K562 (cell line): ENCODE measurements at regions not wholly inside any gene's neighbourhood (a gene's known extent, or its start where the extent isn't known, plus 50 kb on each side); places are given as distances from the start of the nearest gene placed in this dataset.

Experiments
- ATAC-seq: fragments of 200-7000 bp; cut with Tn5 transposase; 3 replicates; pipeline ENCODE4 v1.9.1; 2020; ENCODE audit warnings: moderate library complexity
- BruUV-seq: library from RNA; stranded (reverse); fragments of 400-500 nt; replicated peaks from 2 replicates; lab custom pipeline; 2021; lab: Mats Ljungman, UMichigan
- CTCF ChIA-PET: fragments of 300-600 bp; formaldehyde crosslinking; extraction: SDS; loops from one replicate; lab custom pipeline; 2021; ENCODE audit warnings: low intra/inter-chr PET ratio; lab: Yijun Ruan, JAX
- POLR2A ChIA-PET: fragments of 300-600, 350-650 bp; sonication (Branson Sonifier 250); formaldehyde crosslinking; extraction: SDS; loops from one replicate; lab custom pipeline; 2021; ENCODE audit warnings: antibody characterized with exemption, inconsistent platforms; lab: Yijun Ruan, JAX
- DNase-seq, 4 experiments: peaks; one replicate each; pipeline versions ENCODE4 v3.0.0 to v3.0.0-alpha.2; 2011 to 2018; ENCODE audit warnings: low spot score in 3 of 4, mixed read lengths in 3 of 4; ENCODE audit errors: extremely low read depth in 1 of 4
- FAIRE-seq: peaks from 2 replicates; lab custom pipeline; 2011; peaks lifted over from hg19 to GRCh38; lab: Jason Lieb, UNC
- H2AFZ ChIP-seq: 2 replicates; pipeline ENCODE4 v1.6.0; 2011; ENCODE audit warnings: low read depth, low read length, control low read depth, inconsistent platforms
- H3K27ac ChIP-seq: fragments of 200-600 bp; 3 replicates; pipeline ENCODE4 v1.8.0; 2011; ENCODE audit warnings: low read depth, mild to moderate bottlenecking, control low read depth, inconsistent platforms, low read length, moderate library complexity, mixed read lengths; ENCODE audit errors: extremely low read depth
- H3K27me3 ChIP-seq, 2 experiments: fragments of 300-600 bp in 1 of 2; 2 replicates in 1 of 2; 3 replicates in 1 of 2; pipeline versions ENCODE4 v1.6.0 to v1.8.0; 2011; ENCODE audit warnings: inconsistent platforms in 2 of 2, low read length in 2 of 2, mild to moderate bottlenecking in 1 of 2, mixed read lengths in 1 of 2, moderate library complexity in 1 of 2; ENCODE audit not compliant: control insufficient read depth in 2 of 2, insufficient read depth in 2 of 2
- H3K36me3 ChIP-seq: fragments of 300-600 bp; 3 replicates; pipeline ENCODE4 v1.8.0; 2011; ENCODE audit warnings: mild to moderate bottlenecking, low read length, inconsistent platforms; ENCODE audit not compliant: control insufficient read depth, insufficient read depth
- H3K4me1 ChIP-seq, 2 experiments: fragments of 200-600 bp in 1 of 2; replicated peaks in 1 of 2; 2 replicates in 1 of 2; 3 replicates in 1 of 2; pipeline versions ENCODE4 v1.5.1 to v1.8.0; 2011; ENCODE audit warnings: inconsistent platforms in 2 of 2, low read length in 2 of 2, mild to moderate bottlenecking in 1 of 2, mixed read lengths in 1 of 2, moderate library complexity in 1 of 2; ENCODE audit not compliant: control insufficient read depth in 2 of 2, insufficient read depth in 2 of 2
- H3K4me2 ChIP-seq: 2 replicates; pipeline ENCODE4 v1.6.1; 2011; ENCODE audit warnings: low read length, control low read depth, inconsistent platforms, mixed read lengths; ENCODE audit not compliant: insufficient read depth
- H3K4me3 ChIP-seq: fragments of 200-600 bp; sonication (generic), shearing (Covaris generic); 2 replicates; pipeline ENCODE4 v1.5.1; 2016; ENCODE audit warnings: control low read depth, inconsistent platforms
- H3K79me2 ChIP-seq: fragments of 200-600 bp; 3 replicates; pipeline ENCODE4 v1.8.0; 2011; ENCODE audit warnings: low read length, inconsistent platforms; ENCODE audit not compliant: control insufficient read depth, insufficient read depth
- H3K9ac ChIP-seq, 2 experiments: 2 replicates each; pipeline versions ENCODE4 v1.6.0 to v1.6.1; 2011; ENCODE audit warnings: low read depth in 2 of 2, low read length in 2 of 2, control low read depth in 1 of 2, inconsistent platforms in 1 of 2, mild to moderate bottlenecking in 1 of 2, mixed read lengths in 1 of 2; ENCODE audit not compliant: insufficient read depth in 1 of 2
- H3K9me1 ChIP-seq: one replicate; pipeline ENCODE4 v1.6.0; 2011; ENCODE audit warnings: inconsistent platforms, mild to moderate bottlenecking, low read length, moderate library complexity; ENCODE audit not compliant: control insufficient read depth, insufficient read depth
- H3K9me3 ChIP-seq: replicated peaks from 2 replicates; pipeline ENCODE4 v1.5.1; 2011; ENCODE audit warnings: low read depth, low read length, inconsistent platforms; ENCODE audit not compliant: control insufficient read depth, insufficient read depth
- H4K20me1 ChIP-seq: replicated peaks from 2 replicates; pipeline ENCODE4 v1.6.1; 2011; ENCODE audit warnings: low read length, inconsistent platforms, mixed read lengths; ENCODE audit not compliant: control insufficient read depth, insufficient read depth
- ARID1B ChIP-seq: fragments of 450-650 bp; IDR thresholded peaks from 2 replicates; pipeline ENCODE4 v1.6.1; 2016; ENCODE audit warnings: antibody characterized with exemption, mild to moderate bottlenecking, inconsistent platforms
- FIP1L1 ChIP-seq: fragments of 200-400 bp; formaldehyde crosslinking; IDR thresholded peaks from 2 replicates; pipeline ENCODE4 v1.6.1; 2018; ENCODE audit warnings: mild to moderate bottlenecking, low read depth, low read length; ENCODE audit not compliant: poor library complexity, severe bottlenecking
- FOXA1 ChIP-seq: fragments of 450-650 bp; IDR thresholded peaks from 2 replicates; pipeline ENCODE4 v1.6.1; 2016; ENCODE audit warnings: mild to moderate bottlenecking, borderline replicate concordance
- FOXJ2 ChIP-seq: fragments of 200-800 bp; sonication (Bioruptor generic); IDR thresholded peaks from 2 replicates; pipeline ENCODE4 v1.6.1; 2016; ENCODE audit warnings: missing genetic modification characterization, missing compliant biosample characterization
- FOXK2 ChIP-seq, 2 experiments: fragments of 450-650 bp; IDR thresholded peaks in 1 of 2; conservative IDR thresholded peaks in 1 of 2; 2 replicates each; pipeline ENCODE4 v1.6.1; 2016; ENCODE audit warnings: low read depth in 2 of 2, mild to moderate bottlenecking in 1 of 2
- PBX2 ChIP-seq, 2 experiments: IDR thresholded peaks in 1 of 2; conservative IDR thresholded peaks in 1 of 2; 2 replicates each; pipeline ENCODE4 v1.6.1; 2016; ENCODE audit warnings: low read depth in 2 of 2, mild to moderate bottlenecking in 1 of 2, missing compliant biosample characterization in 1 of 2, missing genetic modification characterization in 1 of 2, moderate library complexity in 1 of 2
- SAFB ChIP-seq: fragments of 200-400 bp; formaldehyde crosslinking; IDR thresholded peaks from 2 replicates; pipeline ENCODE4 v1.6.1; 2017; ENCODE audit warnings: low read depth, low read length, borderline replicate concordance
- TAL1 ChIP-seq: fragments of 450-650 bp; IDR thresholded peaks from 2 replicates; pipeline ENCODE4 v1.6.1; 2016; ENCODE audit warnings: mild to moderate bottlenecking
- TEAD4 ChIP-seq, 2 experiments: sonication (generic) in 1 of 2; formaldehyde crosslinking in 1 of 2; IDR thresholded peaks; 2 replicates each; pipeline versions ENCODE4 v1.6.1 to v1.8.0; 2012 to 2022; ENCODE audit warnings: borderline replicate concordance in 1 of 2, inconsistent platforms in 1 of 2, low read length in 1 of 2, mild to moderate bottlenecking in 1 of 2, missing genetic modification reagents in 1 of 2
- TRIM28 ChIP-seq: fragments of 450-650 bp; IDR thresholded peaks from 2 replicates; pipeline ENCODE4 v1.6.1; 2017
- XRCC4 ChIP-seq: IDR thresholded peaks from one replicate; pipeline ENCODE4 v1.6.1; 2011; ENCODE audit not compliant: insufficient read depth, insufficient read length; ENCODE audit errors: extremely low read depth
- ZNF395 ChIP-seq: fragments of 200-800 bp; sonication (Bioruptor generic); IDR thresholded peaks from 2 replicates; pipeline ENCODE4 v1.6.1; 2017; ENCODE audit warnings: missing genetic modification characterization, missing compliant biosample characterization
- ZNF584 ChIP-seq: fragments of 200-800 bp; sonication (Bioruptor generic); IDR thresholded peaks from 2 replicates; pipeline ENCODE4 v1.6.1; 2016; ENCODE audit warnings: low read depth, mild to moderate bottlenecking, missing genetic modification characterization, missing compliant biosample characterization
- WGBS: fragments of 100-300 bp; shearing (Covaris generic); methylation state at CpG from one replicate; pipeline ENCODE4 v1.1.6; 2016; ENCODE audit warnings: low coverage, mixed read lengths; ENCODE audit not compliant: insufficient coverage; ENCODE audit errors: missing lambda C conversion rate; 5-methylcytosine and 5-hydroxymethylcytosine counted together
- in situ Hi-C: fragments of 300-500 bp; cut with MboI; formaldehyde crosslinking; loops from 4 replicates; pipeline ENCODE4 v1.15.0; 2018; ENCODE audit warnings: inconsistent platforms, mixed read lengths
- intact Hi-C: fragments of 100-400 bp; cut with micrococcal nuclease; formaldehyde crosslinking; loops from 2 replicates; pipeline ENCODE4 v1.14.2; 2022

DNA sequence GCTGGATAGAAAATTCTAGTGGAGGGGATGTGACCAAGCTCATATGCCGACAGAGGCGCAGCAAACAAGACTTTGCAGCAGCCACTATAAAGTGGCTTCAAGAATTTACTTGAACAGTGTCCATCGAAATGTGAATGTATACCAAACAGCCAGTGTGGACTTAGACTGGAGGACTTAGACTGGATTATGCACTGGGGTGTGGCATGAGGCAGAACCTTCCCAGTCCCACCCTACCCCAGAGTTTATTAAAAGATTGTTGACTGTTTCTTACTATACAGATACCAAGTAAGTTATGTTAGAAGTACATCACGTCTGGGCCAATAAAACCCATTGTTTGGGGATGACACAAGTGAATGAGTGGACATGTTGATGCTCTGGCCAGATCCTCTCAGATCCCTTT is 561.3 kb upstream of the KLF4 start (continued):
- no peak for TF ChIP-seq FIP1L1

DNA sequence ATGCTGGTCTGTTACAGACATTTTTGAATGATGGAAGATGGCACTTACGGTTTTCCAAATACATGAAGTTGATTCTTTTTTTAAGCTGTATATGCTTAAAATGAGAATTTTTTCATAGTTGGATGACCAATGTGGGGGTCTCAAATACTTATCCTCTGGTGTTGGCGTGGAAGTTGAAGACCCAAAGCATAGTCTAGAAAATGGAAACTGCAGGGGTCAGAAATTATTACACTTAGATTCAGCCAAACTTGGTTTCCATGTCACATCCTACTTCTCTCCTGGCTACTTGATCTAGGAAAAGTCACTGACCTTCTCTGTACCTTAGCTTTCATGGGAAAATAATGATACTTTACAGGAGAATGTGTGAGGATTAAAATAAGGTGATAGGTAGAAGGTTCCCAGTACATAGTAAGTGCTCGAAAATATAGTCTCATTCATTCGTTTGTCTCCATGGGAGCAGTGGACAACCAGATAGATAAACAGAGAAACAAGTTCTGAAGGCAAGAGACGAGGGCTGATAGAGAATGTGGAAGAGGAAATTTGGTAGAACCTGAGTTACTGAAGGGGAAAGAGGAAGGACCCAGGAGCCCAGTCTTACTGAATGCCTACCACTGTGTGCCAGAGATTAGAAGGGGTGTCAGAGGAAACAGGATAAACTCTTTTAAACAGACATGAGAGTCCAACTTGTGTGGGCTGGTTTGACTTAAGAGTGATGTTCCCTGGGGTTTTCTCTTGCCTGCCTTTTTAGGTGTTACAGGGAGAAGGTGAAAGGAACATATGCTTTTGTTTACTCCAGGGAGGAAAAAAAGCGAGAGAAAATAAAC is 560.3 kb upstream of the KLF4 start:
- Histone ChIP-seq H4K20me1 (no peaks in the 10 kb centered on the region), H3K4me2 (no peak overlapping the region; the same call in 1 of the 2 replicates), H3K79me2 (no peaks in the 10 kb centered on the region), H2AFZ (peak overlapping the region; percentile 69), H3K9me3 (no peaks in the 10 kb centered on the region), H3K36me3 (no peaks in the 10 kb centered on the region), H3K4me3 (no peak overlapping the region), H3K4me1 (peaks cover 0 to 25% of the 10 kb centered on the region in 2 experiments; a peak in 3 of 5 replicates), H3K27ac (no peak overlapping the region), H3K9me1 (no peaks in the 10 kb centered on the region), H3K27me3 (no peaks in the 10 kb centered on the region), H3K9ac (peak overlapping the region in 1 of 2 experiments; percentile 13; a peak in 1 of 4 replicates)
- in situ Hi-C loops = no loop called here
- ChIA-PET POLR2A (interaction anchor here (0.5 to 1.4 kb wide), 2 partner anchors 10 to 519 kb away, joined by 3 to 4 read pairs; no protein-coding TSS in a partner anchor), CTCF (no interaction called here)
- ATAC-seq = peak; percentile 37
- peak in 1 of 4 experiments; percentile 35 for DNase-seq
- no TSS peak for BruUV-seq
- intact Hi-C loops = loop anchor here (5.0 kb wide), 1 partner anchor 48 kb away; no protein-coding TSS in a partner anchor
- WGBS = 33% methylated on average over 6 of the region's 6 CpGs
- FAIRE-seq = no peak
- TF ChIP-seq TRIM28 (no peak), SAFB (no peak), FOXJ2 (tag) (peak; percentile 93), ZNF584 (CRISPR knock-in tag) (peak; percentile 67; the same call in 1 of the 2 replicates), ARID1B (peak; percentile 33; the same call in 1 of the 2 replicates), TEAD4 (IDR thresholded peaks at IDR 0.05; ENCODE audit: low read length) (peak; percentile 51; the same call in 1 of the 2 replicates), TEAD4 (CRISPR knock-in tag; IDR thresholded peaks at IDR 0.05; ENCODE audit: borderline replicate concordance) (no peak), PBX2 (CRISPR knock-in tag; IDR thresholded peaks at IDR 0.05; ENCODE audit: low read depth) (no peak), PBX2 (tag; conservative IDR thresholded peaks at IDR 0.05; ENCODE audit: low read depth) (no peak), TAL1 (no peak), XRCC4 (no peak), ZNF395 (CRISPR knock-in tag) (peak; percentile 64; the same call in 1 of the 2 replicates), FOXK2 (conservative IDR thresholded peaks at IDR 0.05 in 1 of 2, IDR thresholded peaks at IDR 0.05 in 1 of 2; ENCODE audit: low read depth in 2 of 2) (0 out of 4 replicates have a peak, but pooled peaks of 1 of the 2 experiments have one; percentile 38), FOXA1 (no peak)
